WTC11 (cell line): ENCODE measurements at regions not wholly inside any gene's neighbourhood (a gene's known extent, or its start where the extent isn't known, plus 50 kb on each side); places are given as distances from the start of the nearest gene placed in this dataset.

ENCODE experiments used
- ATAC-seq: fragments of 200-7000 bp; cut with Tn5 transposase; 2 replicates; pipeline ENCODE4 v1.10.0; 2021; ENCODE audit warnings: mild to moderate bottlenecking, moderate library complexity
- CTCF ChIA-PET: fragments of 300-600 bp; sonication (Branson Sonifier 250); formaldehyde crosslinking; loops from one replicate; lab custom pipeline; 2021; ENCODE audit warnings: antibody characterized with exemption; lab: Charles Lee
- POLR2A ChIA-PET: fragments of 350-600 bp; sonication (Branson Sonifier 250); formaldehyde crosslinking; loops from one replicate; lab custom pipeline; 2021; ENCODE audit warnings: antibody characterized with exemption; lab: Charles Lee
- DNase-seq: peaks from one replicate; pipeline ENCODE4 v3.0.0; 2021; ENCODE audit warnings: low spot score
- H3K27ac Mint-ChIP-seq: 2 replicates; pipeline ENCODE4 v1.8.0; 2021; ENCODE audit warnings: mixed read lengths
- H3K27me3 Mint-ChIP-seq: 2 replicates; pipeline ENCODE4 v1.8.0; 2021; ENCODE audit warnings: low read depth, mild to moderate bottlenecking, moderate library complexity, mixed read lengths
- H3K36me3 Mint-ChIP-seq: 2 replicates; pipeline ENCODE4 v1.8.0; 2021; ENCODE audit warnings: mixed read lengths
- H3K4me1 Mint-ChIP-seq: 2 replicates; pipeline ENCODE4 v1.8.0; 2022; ENCODE audit warnings: mixed read lengths
- H3K4me3 Mint-ChIP-seq: 2 replicates; pipeline ENCODE4 v1.8.0; 2021; ENCODE audit warnings: mild to moderate bottlenecking, moderate library complexity, mixed read lengths
- H3K9me3 Mint-ChIP-seq: 2 replicates; pipeline ENCODE4 v1.8.0; 2021; ENCODE audit warnings: mixed read lengths
- ARID4B ChIP-seq: sonication (generic); formaldehyde crosslinking; IDR thresholded peaks from 2 replicates; pipeline ENCODE4 v1.8.0; 2023; ENCODE audit warnings: missing genetic modification reagents, mild to moderate bottlenecking, borderline replicate concordance
- CDX4 ChIP-seq: fragments of 250-450 bp; sonication (Bioruptor Pico); IDR thresholded peaks from 2 replicates; pipeline ENCODE4 v1.9.0; 2021; ENCODE audit warnings: moderate library complexity, mild to moderate bottlenecking, inconsistent platforms, borderline replicate concordance
- FOXJ3 ChIP-seq: sonication (generic); formaldehyde crosslinking; IDR thresholded peaks from 2 replicates; pipeline ENCODE4 v1.9.0; 2021; ENCODE audit warnings: missing genetic modification reagents, mild to moderate bottlenecking, borderline replicate concordance
- FOXK1 ChIP-seq: sonication (generic); formaldehyde crosslinking; IDR thresholded peaks from 2 replicates; pipeline ENCODE4 v1.8.0; 2022; ENCODE audit warnings: mild to moderate bottlenecking, moderate library complexity, missing genetic modification reagents
- FOXP4 ChIP-seq: sonication (generic); formaldehyde crosslinking; IDR thresholded peaks from 2 replicates; pipeline ENCODE4 v1.8.0; 2022; ENCODE audit warnings: mild to moderate bottlenecking, missing genetic modification reagents
- HMGA2 ChIP-seq: fragments of 250-450 bp; sonication (Bioruptor Pico); IDR thresholded peaks from 2 replicates; pipeline ENCODE4 v1.4.0; 2021; ENCODE audit warnings: mild to moderate bottlenecking, moderate library complexity
- HMGXB4 ChIP-seq: sonication (generic); formaldehyde crosslinking; IDR thresholded peaks from 2 replicates; pipeline ENCODE4 v1.8.1; 2023; ENCODE audit warnings: mild to moderate bottlenecking, moderate library complexity, missing genetic modification reagents
- MAX ChIP-seq: sonication (generic); formaldehyde crosslinking; IDR thresholded peaks from 2 replicates; pipeline ENCODE4 v1.8.0; 2022; ENCODE audit warnings: mild to moderate bottlenecking, missing genetic modification reagents
- MXD4 ChIP-seq: fragments of 250-450 bp; sonication (Bioruptor Pico); IDR thresholded peaks from 2 replicates; pipeline ENCODE4 v1.8.0; 2021; ENCODE audit warnings: mild to moderate bottlenecking, moderate library complexity, borderline replicate concordance
- NFATC4 ChIP-seq: fragments of 250-450 bp; sonication (Bioruptor Pico); IDR thresholded peaks from 2 replicates; pipeline ENCODE4 v1.9.0; 2021; ENCODE audit warnings: mild to moderate bottlenecking
- SMAD3 ChIP-seq: sonication (generic); formaldehyde crosslinking; IDR thresholded peaks from 2 replicates; pipeline ENCODE4 v1.8.0; 2022; ENCODE audit warnings: missing genetic modification reagents, mild to moderate bottlenecking, borderline replicate concordance
- ZMAT4 ChIP-seq: fragments of 250-450 bp; sonication (Bioruptor Pico); IDR thresholded peaks from 2 replicates; pipeline ENCODE4 v1.9.0; 2021; ENCODE audit warnings: mild to moderate bottlenecking
- ZNF121 ChIP-seq: sonication (generic); formaldehyde crosslinking; IDR thresholded peaks from 2 replicates; pipeline ENCODE4 v1.8.0; 2023; ENCODE audit warnings: missing genetic modification reagents

- POLR2A ChIA-PET: no interaction called here
- H3K4me3 Mint-ChIP-seq: no peak overlapping the region
- DNase-seq: no peak
- TF ChIP-seq ARID4B (no peak), MAX (CRISPR knock-in tag) (no peak), NFATC4 (CRISPR knock-in tag) (no peak), FOXJ3 (no peak), ZNF121 (CRISPR knock-in tag) (no peak), FOXP4 (no peak), ZMAT4 (CRISPR knock-in tag) (no peak), FOXK1 (CRISPR knock-in tag) (no peak), HMGA2 (CRISPR knock-in tag) (no peak), SMAD3 (CRISPR knock-in tag) (no peak)
- TF ChIP-seq, all 79 proteins: peak for 0
- H3K4me1 Mint-ChIP-seq: no peaks in the 10 kb centered on the region
- no peak for ATAC-seq
- peaks cover 3% of the 10 kb centered on the region for H3K27me3 Mint-ChIP-seq
- H3K36me3 Mint-ChIP-seq: no peaks in the 10 kb centered on the region
- no peaks in the 10 kb centered on the region for H3K9me3 Mint-ChIP-seq
- H3K27ac Mint-ChIP-seq: no peak overlapping the region
- CTCF ChIA-PET: interaction anchor here (1.7 kb wide), 1 partner anchor 18 kb away, joined by 5 read pairs; no protein-coding TSS in a partner anchor
These were observed 264.2 kb upstream of the TNP1 start for GRCh38 chr2:217124050-217124449.

GRCh38 chr2:217121565-217121964 lies 261.7 kb upstream of the TNP1 start:
- CTCF ChIA-PET: no interaction called here
- no peaks in the 10 kb centered on the region for H3K36me3 Mint-ChIP-seq
- ATAC-seq: no peak

GRCh38 chr2:217120429-217120828 lies 260.6 kb upstream of the TNP1 start:
- Mint-ChIP-seq H3K4me1 (no peaks in the 10 kb centered on the region), H3K4me3 (no peak overlapping the region), H3K27ac (no peak overlapping the region), H3K36me3 (no peaks in the 10 kb centered on the region), H3K27me3 (peaks cover 3% of the 10 kb centered on the region)
- ChIA-PET CTCF (interaction anchor here (0.6 to 0.7 kb wide), 3 partner anchors 136 to 730 kb away, joined by 3 to 5 read pairs (median 3); no protein-coding TSS in a partner anchor), POLR2A (no interaction called here)
- DNase-seq (no peak), ATAC-seq (no peak)
- TF ChIP-seq MXD4 (no peak), CDX4 (no peak)
- TF ChIP-seq, all 79 proteins: peak for 0
- no peaks in the 10 kb centered on the region for H3K9me3 Mint-ChIP-seq

More at GRCh38 chr2:217121565-217121964, 261.7 kb upstream of the TNP1 start:
- no peak for DNase-seq
- H3K4me3 Mint-ChIP-seq: no peak overlapping the region
- H3K27me3 Mint-ChIP-seq: peaks cover 3% of the 10 kb centered on the region
- TF ChIP-seq HMGA2 (CRISPR knock-in tag): peak; percentile 65; the same call in 1 of the 2 replicates
- no peak for TF ChIP-seq HMGXB4 (CRISPR knock-in tag)
- POLR2A ChIA-PET: no interaction called here
- no peaks in the 10 kb centered on the region for H3K4me1 Mint-ChIP-seq
- H3K27ac Mint-ChIP-seq: no peak overlapping the region
- no peaks in the 10 kb centered on the region for H3K9me3 Mint-ChIP-seq
